HG03045 (cell line): ENCODE measurements at regions not wholly inside any gene's neighbourhood (a gene's known extent, or its start where the extent isn't known, plus 50 kb on each side); places are given as distances from the start of the nearest gene placed in this dataset.

Experiments
- ATAC-seq: cut with Tn5 transposase; IDR thresholded peaks from one replicate; pipeline ENCODE4 v1.9.1; 2021; ENCODE audit warnings: mild to moderate bottlenecking, moderate library complexity; ENCODE audit not compliant: unreplicated experiment

DNA sequence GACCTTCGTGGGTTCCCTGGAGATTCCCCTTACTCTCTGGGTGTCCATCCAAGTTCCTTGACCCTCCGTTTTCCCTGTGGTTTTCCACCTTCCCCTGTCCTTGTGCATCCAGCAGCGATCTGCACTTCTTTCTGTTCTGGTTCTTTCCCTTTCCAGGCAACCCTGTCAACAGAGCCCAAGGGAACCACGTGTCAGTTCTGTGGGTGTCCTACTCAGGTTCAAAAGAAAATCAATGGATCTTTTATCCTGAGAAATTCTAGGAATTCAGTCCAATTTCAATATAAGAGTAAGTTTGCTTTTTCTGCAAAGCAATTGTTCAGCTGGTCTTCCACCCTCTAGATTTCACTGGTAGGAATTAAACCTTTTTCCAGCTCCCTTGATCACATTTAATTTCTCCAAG, 1394.8 kb upstream of the SLC10A2 start:
- ATAC-seq, result no peak

DNA sequence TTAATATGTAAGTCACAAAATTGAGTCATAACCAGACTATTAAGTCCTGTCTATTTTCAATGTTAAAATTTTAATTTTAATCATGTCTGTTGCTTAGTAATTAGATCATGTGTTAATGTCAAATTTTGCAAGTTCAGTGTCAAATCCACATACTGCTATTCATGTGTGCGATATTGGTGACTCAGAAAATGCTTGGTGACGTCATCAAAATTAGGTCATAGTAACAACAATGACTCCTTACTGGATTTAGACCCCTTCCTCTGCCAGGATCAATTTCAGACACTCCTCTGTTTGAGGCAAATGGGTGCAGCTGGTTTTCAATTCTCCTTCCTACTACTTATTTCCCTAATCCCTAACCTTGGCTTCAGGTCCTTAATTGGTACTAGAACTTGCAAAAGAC, 1394.3 kb upstream of the SLC10A2 start:
- no peak for ATAC-seq

DNA sequence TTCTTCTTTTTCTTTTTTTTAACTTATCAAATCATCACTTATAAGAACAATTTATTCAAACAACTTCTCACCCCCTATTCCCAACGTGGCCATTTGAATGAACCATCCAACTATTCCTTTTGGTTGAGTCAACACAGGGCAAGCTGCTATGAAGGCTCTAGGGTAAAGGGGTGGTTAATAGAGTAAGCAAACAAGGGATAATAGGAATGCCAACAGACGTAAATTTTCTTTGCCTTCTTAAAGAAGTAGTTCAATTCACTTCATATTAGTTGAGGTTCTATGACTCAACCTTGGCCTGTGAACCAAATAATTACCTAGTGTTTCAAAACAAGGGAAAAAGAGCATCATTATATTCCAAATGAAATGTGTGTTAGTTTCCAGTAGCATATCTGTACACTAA, 1383.8 kb upstream of the SLC10A2 start:
- no peak for ATAC-seq

DNA sequence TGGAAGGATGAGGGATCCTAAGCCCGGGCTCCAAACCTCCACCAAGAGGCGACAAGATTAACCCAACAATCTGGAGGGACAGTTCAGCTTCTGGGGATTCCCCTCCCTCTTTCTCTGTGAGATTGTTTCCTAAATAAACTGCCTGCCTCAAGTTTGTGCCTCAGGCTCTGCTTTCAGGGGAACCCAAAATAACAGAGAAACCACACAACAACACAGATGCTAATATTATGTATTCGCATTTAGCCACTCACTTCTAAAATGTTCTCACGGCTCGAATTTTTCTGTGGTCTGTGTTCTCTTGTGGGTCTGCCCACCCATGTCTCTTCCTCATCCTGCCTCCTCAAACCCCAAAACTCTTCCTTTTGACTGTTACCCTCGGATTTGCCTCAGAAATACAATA, 1381.1 kb upstream of the SLC10A2 start:
- ATAC-seq, result no peak

DNA sequence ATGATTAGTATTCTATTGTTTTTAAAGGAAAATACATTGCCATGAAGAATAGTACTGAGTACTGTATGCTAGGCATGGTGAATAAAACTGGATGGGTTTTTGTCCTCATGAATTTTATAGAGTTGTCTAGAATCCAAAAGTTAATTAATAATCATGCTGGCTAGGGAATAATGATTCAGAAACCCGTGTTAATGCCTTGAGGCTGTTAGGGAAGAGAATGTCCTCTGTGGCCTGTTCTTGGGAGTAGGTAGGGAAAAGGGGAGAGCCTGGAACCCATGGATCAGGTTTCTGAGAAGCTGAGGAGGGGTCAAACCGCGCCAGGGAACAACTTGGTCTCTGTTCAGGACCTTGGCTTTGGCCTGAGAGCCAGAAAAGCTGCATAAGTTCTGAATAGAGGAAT, 1376.3 kb upstream of the SLC10A2 start:
- ATAC-seq, result no peak

DNA sequence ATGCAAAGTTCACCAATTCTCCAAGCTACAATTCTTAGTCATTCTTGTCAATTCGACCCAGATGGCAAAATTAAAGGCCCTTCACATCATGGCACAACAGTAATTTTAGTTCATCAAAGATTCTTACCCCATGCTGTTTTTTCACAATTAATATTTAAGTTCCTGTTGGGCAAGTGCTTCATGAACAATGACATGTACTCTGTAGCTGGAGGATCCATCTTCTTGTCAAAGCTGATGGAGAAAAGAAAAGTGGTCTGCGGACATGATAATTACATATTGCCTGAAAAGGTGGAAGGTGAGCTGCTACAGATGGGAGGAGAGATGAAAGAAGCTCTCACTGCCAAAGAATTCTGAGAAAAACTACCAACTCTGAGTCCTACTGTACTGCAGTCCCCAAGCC, 1370.3 kb upstream of the SLC10A2 start:
- no peak for ATAC-seq

DNA sequence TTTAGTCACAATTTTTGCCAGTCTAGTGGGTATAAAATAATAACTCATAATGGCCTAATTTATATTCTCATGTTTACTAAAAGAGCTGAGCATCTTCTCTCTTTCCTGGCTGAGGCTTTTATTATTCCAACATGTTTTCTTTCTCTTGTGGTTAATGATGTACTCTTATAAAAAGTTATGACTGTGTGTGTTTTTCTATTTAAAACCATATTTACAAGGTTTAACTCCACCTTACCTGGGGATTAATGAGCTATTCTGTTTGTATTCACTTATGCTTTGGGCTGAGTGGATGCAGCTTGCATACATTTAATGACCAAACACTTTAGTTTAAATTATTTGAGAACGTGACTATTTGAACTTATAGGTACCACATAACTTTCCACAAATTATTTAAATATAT, 1365.7 kb upstream of the SLC10A2 start:
- ATAC-seq, result no peak

DNA sequence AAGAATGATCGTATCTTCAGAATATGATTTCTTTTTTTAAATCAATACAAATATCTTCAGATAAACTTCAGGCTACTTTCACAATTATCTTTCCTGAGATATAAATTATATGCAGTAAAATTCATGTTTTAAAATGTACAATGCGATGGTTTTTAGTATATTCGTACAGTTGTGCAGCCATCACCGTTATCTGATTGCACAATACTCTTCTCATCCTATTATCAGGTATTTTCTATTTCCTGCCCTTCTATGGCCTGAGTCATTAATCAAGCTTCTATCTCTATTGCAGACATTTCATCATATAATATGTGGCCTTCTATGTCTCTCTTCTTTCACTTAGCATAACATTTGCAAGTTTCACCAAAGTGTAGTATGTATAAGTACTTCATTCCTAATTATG, 1360.2 kb upstream of the SLC10A2 start:
- no peak for ATAC-seq

DNA sequence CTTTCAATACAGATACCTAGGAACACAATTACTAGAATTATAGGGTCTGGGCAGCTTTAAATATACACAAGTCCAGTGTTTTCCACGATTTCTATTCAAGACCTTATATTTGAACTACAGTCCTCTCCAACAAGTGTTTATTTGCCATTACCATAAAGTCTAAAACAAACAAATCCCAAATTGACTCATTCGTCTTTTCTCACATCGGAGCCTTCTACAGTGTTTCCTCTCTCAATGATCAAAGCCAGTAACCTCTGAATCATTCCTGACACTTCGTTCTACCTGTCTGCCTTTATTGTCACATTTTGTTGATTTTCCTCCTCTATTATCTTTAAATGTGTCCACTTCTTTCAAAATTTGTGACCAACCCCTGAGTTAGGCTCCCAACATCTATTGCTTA, 1356.5 kb upstream of the SLC10A2 start:
- no peak for ATAC-seq

DNA sequence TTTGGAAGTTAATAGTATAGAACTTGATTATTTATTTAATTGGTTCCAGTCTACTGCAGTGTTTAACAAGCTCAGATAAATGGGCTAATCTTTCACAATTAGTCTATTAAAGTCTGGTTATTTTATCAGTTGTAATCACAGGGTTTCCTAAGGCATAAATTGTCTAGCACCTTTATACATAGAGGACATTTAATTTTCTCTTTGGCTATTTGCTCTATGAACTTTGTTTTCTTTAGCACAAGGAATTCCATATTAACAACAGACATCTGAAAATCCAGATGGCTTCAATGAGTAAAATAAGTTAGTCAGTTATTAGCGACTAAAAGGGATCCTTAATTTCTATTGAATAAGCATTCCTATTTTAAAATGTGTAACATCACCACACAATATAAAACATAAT, 1350.8 kb upstream of the SLC10A2 start:
- no peak for ATAC-seq

DNA sequence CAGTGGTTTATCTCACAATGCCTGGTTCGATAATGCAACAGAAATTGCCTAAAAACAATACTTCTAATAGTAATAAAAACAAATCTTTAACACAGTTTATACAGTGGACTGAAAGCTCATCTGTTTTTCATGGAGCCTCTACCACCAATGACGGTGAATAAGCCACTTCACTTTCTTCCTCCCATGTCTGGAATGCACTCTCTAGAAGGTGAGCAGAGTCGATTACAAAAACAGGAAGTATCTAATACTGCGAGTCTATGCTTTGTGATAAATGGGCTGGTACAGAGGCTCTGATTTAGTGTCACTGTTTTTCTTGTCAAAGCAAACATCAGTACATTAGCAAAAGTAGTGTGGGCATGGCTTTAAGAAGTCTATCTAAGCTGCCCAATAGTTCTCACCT, 1348.6 kb upstream of the SLC10A2 start:
- ATAC-seq, result no peak

DNA sequence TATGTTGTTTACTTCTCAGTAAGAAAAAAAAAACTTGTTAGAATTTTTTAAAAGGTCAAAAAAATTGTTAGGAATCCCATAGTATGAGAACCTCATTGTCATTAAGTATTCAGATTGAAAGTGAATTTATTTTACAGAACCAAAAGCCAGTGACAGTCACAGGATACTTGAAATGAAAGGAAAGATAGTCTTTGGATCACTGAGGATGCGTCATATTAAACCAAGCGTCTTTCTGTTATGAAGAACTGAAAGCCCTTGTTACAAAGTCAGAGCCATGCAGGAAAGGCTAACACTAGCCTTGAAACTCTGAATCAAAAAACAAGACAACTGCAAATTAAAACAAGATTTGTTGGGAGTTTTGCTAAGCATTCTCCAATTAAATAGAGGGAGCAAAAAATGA, 1348.0 kb upstream of the SLC10A2 start:
- no peak for ATAC-seq

DNA sequence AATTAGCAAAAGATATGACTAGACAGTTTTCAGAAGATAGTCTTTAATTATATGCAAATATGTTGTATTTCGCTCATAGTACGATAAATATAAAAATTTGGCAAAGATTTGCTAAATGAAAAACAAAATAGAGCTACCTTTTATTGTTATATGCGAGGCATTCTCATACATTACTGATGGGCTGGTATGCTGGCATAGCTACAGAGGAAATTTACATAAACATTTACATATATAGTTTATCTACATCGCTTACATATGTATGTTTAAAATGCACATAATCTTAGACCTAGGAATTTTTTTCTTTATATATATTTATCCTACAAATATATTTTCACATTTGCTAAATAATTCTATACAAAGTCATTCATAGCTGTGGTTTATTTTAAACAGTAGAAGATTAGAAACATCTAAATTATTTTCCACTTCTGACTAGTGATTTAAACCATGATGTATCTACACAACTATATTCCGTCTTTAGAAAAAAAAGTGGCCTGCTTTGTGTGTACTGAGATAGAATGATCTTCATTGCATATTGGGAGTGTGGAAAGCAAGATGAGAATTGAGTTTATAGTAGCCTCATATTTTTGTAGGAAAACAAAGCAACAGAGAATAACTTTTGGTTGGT, 1345.0 kb upstream of the SLC10A2 start:
- no peak for ATAC-seq

DNA sequence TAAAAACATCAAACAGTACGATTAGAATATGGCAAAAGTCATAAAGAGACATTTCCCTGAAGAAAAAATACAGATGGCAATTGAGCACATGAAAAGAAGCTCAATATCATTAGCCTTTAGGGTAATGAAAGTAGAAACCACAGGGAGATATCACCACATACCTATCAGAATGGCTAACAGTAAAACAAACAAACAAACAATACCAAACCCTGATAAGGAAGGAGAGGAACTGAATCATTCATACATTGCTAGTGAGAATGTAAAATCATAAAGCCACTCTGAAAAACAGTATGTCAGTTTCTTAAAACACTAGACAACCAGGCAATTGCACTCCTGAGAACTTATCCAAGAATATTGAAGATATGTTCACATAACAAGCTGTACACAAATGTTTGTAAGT, 1342.5 kb upstream of the SLC10A2 start:
- no peak for ATAC-seq

DNA sequence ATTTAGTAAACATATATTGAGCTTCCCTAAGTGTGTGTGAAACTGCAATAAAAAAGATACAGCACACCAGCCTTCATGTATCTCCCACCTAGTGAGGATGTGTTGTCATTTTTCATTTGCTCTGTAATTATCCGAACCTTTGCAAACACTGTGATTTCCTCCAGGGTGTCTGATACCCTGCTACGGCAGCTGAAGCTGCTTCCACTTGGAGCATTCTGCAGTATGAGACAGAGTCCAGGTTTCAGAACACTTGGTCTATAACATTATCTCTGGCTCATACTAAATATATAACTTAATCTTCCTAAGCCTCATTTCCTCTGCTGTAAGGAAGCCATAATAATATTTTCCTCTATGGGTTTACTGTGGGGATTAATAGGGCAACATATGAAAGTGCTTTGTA, 1338.1 kb upstream of the SLC10A2 start:
- no peak for ATAC-seq

DNA sequence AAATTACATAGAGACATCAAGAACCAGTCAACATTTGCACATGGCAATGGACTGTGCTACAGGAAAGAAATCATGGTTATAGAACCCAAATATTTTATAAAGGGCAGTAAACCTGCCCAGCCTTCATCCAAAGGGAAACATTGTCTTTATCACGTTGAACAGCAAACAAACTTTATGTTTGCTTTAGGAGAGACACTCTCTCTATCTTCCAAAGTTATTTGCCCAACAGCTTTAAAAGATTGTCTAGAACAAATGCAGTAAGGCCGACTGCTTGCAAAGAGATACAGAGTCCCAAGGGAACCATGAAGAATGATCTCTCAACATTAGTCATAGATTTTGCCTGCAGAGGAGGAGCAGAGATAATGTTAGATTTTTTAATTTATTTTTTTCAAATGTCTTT, 1323.5 kb upstream of the SLC10A2 start:
- ATAC-seq, result no peak

DNA sequence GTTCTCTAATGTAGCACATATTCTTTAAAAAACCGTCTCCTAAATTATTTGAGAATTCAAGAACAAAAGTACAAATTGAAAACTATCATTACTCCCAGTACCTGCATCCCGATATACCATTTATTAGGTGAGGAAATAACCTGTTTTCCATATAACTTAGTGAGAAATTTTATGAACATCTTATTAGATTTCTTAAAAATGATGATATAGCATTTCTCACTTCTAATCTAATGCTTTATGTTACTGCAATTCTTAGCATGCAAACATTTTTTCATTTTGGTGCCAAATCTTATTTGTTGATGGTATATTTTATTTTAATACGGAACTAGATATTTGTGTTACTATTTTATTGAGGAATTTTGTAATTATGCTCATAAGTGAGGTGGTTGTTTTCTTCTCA, 1321.3 kb upstream of the SLC10A2 start:
- no peak for ATAC-seq

DNA sequence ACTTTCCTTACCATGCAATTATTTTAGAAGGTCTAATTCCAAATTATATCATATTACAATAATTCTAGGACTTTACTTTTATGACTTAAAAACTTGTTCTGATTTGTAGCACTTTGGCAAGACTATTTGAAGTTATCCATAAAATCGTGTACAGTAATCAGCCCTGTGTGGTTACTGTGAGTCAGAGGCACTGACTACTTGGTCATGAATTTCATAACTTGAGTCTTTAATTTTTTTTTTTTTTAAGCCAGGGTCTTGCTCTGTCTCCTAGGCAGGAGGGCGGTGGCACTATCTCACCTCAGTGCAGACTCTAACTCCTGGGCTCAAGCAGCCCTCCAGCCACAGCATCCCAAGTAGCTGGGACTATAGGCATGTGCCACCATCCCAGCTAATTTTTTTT, 1319.2 kb upstream of the SLC10A2 start:
- ATAC-seq, result no peak

DNA sequence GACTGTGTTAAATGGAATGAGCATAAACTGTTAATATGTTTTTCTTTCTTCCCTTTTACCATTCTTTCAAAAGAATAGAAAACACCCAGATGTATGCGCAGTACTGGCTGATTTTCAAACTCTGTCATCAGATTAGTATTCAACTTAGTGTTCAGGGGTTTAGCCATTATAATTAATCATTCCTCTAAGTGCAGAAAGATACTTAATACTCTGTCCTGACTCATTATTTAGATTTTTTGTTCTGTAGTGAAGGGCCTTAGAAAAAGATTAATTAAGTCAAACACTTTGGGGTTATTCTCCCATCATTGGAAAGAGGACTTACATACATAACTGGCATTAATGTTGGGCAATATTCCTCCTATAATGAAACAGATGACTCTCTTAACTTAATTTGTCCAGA, 1316.7 kb upstream of the SLC10A2 start:
- ATAC-seq, result no peak

DNA sequence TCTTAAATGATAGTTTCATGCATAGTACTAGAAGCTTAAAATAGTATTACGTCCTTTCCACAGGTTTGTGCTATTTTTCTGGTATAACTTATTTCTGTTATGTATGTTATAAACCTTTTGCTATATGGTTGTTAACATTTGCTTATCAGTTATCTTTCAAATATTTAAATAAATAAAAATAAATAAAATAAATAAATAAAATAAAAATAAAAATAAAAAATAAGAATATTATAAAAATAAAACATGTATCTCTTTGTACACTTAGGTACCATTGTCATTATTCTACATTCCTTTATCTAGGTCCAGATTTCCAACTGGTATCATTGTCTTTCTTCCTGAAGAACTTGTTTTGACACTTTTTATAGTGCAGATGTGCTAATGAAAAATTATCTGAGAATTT, 1310.4 kb upstream of the SLC10A2 start:
- no peak for ATAC-seq

DNA sequence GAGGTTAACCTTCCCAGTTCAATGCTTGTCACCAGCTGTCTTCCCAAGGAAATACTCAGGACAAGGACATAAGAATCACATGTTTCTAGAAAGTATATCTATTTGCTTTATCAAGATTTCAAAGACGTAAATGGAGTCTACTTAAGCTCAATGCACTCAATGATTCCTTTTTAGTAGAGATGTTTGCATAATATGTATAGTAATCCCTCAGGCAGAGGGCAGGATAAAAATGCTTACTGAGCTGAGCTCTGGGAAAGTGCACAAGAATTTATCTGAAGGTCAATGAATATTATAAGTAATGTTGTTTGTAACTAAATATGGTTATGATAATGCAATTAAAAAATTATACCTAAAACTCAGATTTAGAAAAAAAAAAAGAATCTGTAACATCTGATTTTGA, 1309.4 kb upstream of the SLC10A2 start:
- no peak for ATAC-seq

DNA sequence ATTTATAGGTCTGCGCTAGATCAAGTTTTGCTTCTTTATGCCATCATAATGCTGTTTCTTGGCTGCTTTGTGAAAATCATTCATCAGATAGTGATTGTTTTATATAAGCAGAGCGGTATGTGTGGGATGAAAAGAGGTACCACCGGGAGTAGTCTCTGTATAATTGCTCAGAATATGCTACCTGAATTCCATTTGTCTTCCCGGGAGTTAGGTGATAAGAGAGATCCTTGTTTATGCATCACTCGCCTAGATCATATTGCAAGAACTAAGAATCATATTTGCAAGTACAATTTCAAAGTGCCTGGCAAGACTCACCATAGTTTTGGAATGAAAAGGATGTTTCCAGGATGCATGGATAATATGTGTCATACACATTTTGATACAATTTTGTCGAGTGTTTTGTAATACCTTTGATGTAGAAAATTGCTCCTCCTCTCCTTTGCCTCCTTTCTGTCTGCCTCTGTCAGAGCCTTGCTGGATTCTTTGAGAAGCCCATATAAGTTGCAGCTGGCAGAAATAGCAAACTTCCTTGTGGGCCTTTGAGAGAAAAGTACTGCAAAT, 1306.0 kb upstream of the SLC10A2 start:
- no peak for ATAC-seq

DNA sequence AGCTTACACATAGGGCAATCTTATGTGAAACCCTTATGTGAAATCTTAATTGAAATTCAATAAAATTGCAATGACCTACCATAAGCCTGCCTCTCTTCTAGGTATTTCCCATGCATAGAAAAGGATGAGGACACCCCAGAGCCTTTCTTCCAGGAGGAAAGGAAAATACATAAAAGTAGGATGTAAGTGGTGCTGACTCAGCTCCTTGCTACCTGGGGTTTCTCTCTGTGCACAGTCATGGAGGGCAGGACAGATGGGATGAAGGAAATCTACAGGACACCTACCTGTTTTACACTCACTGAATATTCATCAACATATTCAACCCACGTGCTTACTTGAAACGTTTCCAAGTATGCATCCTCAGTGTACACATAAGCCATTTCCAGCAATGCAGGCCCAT, 1299.2 kb upstream of the SLC10A2 start:
- ATAC-seq, result no peak
